Ishikawa (cell line): ENCODE measurements at regions not wholly inside any gene's neighbourhood (a gene's known extent, or its start where the extent isn't known, plus 50 kb on each side); places are given as distances from the start of the nearest gene placed in this dataset.

ENCODE experiments used
- CREB1 ChIP-seq: IDR thresholded peaks from 2 replicates; pipeline ENCODE4 v1.6.1; 2012; ENCODE audit warnings: low read depth
- FOXM1 ChIP-seq: IDR thresholded peaks from 2 replicates; pipeline ENCODE4 v1.6.1; 2012; ENCODE audit warnings: low read depth, borderline replicate concordance
- MAX ChIP-seq: IDR thresholded peaks from 2 replicates; pipeline ENCODE4 v1.6.1; 2012
- RAD21 ChIP-seq: IDR thresholded peaks from 2 replicates; pipeline ENCODE4 v1.6.1; 2012; ENCODE audit warnings: low read depth
- TAF1 ChIP-seq: IDR thresholded peaks from 2 replicates; pipeline ENCODE4 v1.6.1; 2012; ENCODE audit warnings: low read depth, mild to moderate bottlenecking
- USF1 ChIP-seq: IDR thresholded peaks from 2 replicates; pipeline ENCODE4 v1.6.1; 2012
- YY1 ChIP-seq: IDR thresholded peaks from 2 replicates; pipeline ENCODE4 v1.6.1; 2012; ENCODE audit warnings: low read depth

- TF ChIP-seq RAD21 (no peak), MAX (no peak), TAF1 (no peak), FOXM1 (no peak), YY1 (no peak), CREB1 (no peak), USF1 (no peak)
These were observed 51.6 kb upstream of the PTPN13 start for GRCh38 chr4:86542319-86543027.
